Stimulated activated naive B cell treated with anti-CD40 and anti-IgM and Interleukin-4, amounts not matched to agents 10 μg/mL and 1 μg/mL and 100 μg/mL, for 72 hours (primary cell): ENCODE measurements at regions not wholly inside any gene's neighbourhood (a gene's known extent, or its start where the extent isn't known, plus 50 kb on each side); places are given as distances from the start of the nearest gene placed in this dataset.

Experiments used
- ATAC-seq, 2 donors: fragments of 150-1000 bp; cut with Tn5 transposase; replicated peaks; 2 replicates each; pipeline ENCODE4 v1.10.0; 2021; ENCODE audit warnings: moderate library complexity in 1 of 2
- DNase-seq: peaks from one replicate; pipeline ENCODE4 v3.0.0; 2021
- H3K27ac Mint-ChIP-seq: one replicate; pipeline ENCODE4 v1.8.0; 2022; ENCODE audit warnings: mild to moderate bottlenecking, mixed read lengths
- H3K27me3 Mint-ChIP-seq, 2 donors: one replicate each; pipeline ENCODE4 v1.8.0; 2022; ENCODE audit warnings: mixed read lengths in 2 of 2
- H3K36me3 Mint-ChIP-seq, 2 donors: one replicate each; pipeline ENCODE4 v1.8.0; 2022; ENCODE audit warnings: mixed read lengths in 2 of 2, mild to moderate bottlenecking in 1 of 2
- H3K4me1 Mint-ChIP-seq, 2 donors: one replicate each; pipeline ENCODE4 v1.8.0; 2022; ENCODE audit warnings: mixed read lengths in 2 of 2, mild to moderate bottlenecking in 1 of 2
- H3K4me3 Mint-ChIP-seq, 2 donors: one replicate each; pipeline ENCODE4 v1.8.0; 2022; ENCODE audit warnings: mild to moderate bottlenecking in 2 of 2, mixed read lengths in 2 of 2, moderate library complexity in 1 of 2
- H3K9me3 Mint-ChIP-seq, 2 donors: one replicate each; pipeline ENCODE4 v1.8.0; 2022; ENCODE audit warnings: mixed read lengths in 2 of 2, mild to moderate bottlenecking in 1 of 2

- ATAC-seq (no peak), DNase-seq (no peak)
These were observed 81.9 kb downstream of the SIPA1L2 start for GRCh38 chr1:232547938-232548484.

GRCh38 chr1:232542633-232543593 is 87.0 kb downstream of the SIPA1L2 start:
- peaks cover 0 to 4% of the 10 kb centered on the region in 2 donors for H3K27me3 Mint-ChIP-seq
- no peak for ATAC-seq
- no peak overlapping the region for H3K27ac Mint-ChIP-seq
- H3K9me3 Mint-ChIP-seq, result no peaks in the 10 kb centered on the region
- no peaks in the 10 kb centered on the region for H3K36me3 Mint-ChIP-seq
- no peak for DNase-seq
- H3K4me1 Mint-ChIP-seq, result no peaks in the 10 kb centered on the region
- H3K4me3 Mint-ChIP-seq, result no peak overlapping the region

More at GRCh38 chr1:232547938-232548484, 81.9 kb downstream of the SIPA1L2 start:
- Mint-ChIP-seq H3K4me1 (no peaks in the 10 kb centered on the region), H3K36me3 (no peaks in the 10 kb centered on the region), H3K27me3 (peaks cover 5 to 7% of the 10 kb centered on the region in 2 donors), H3K4me3 (no peak overlapping the region), H3K27ac (no peak overlapping the region), H3K9me3 (no peaks in the 10 kb centered on the region)

DNA sequence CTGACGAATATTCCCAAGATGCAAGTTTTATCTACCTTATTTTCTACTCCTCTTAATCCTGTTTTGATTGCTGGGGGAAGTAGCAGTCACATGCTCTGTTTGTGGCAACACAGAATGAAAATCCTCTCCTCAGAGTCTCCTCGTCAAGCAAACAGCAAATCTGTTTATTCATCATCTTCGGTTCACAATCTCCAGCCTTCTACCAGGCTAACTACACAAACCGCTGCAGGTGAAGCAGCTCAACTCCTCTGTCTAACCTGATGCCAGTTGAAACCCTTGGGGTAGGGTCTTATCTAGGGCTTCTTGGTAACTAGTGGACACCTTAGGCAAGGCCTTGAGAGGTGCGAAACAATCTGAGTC is 91.0 kb downstream of the SIPA1L2 start:
- H3K27me3 Mint-ChIP-seq, result no peaks in the 10 kb centered on the region
- no peaks in the 10 kb centered on the region for H3K36me3 Mint-ChIP-seq
- H3K4me3 Mint-ChIP-seq, result no peak overlapping the region
- H3K9me3 Mint-ChIP-seq, result no peaks in the 10 kb centered on the region
- H3K27ac Mint-ChIP-seq, result no peak overlapping the region
- DNase-seq (no peak), ATAC-seq (no peak)
- no peaks in the 10 kb centered on the region for H3K4me1 Mint-ChIP-seq

GRCh38 chr1:232538224-232538942 is 91.5 kb downstream of the SIPA1L2 start:
- Mint-ChIP-seq H3K4me3 (no peak overlapping the region), H3K36me3 (no peaks in the 10 kb centered on the region), H3K27me3 (no peaks in the 10 kb centered on the region), H3K27ac (no peak overlapping the region), H3K4me1 (no peaks in the 10 kb centered on the region), H3K9me3 (no peaks in the 10 kb centered on the region)
- ATAC-seq (no peak), DNase-seq (no peak)

DNA sequence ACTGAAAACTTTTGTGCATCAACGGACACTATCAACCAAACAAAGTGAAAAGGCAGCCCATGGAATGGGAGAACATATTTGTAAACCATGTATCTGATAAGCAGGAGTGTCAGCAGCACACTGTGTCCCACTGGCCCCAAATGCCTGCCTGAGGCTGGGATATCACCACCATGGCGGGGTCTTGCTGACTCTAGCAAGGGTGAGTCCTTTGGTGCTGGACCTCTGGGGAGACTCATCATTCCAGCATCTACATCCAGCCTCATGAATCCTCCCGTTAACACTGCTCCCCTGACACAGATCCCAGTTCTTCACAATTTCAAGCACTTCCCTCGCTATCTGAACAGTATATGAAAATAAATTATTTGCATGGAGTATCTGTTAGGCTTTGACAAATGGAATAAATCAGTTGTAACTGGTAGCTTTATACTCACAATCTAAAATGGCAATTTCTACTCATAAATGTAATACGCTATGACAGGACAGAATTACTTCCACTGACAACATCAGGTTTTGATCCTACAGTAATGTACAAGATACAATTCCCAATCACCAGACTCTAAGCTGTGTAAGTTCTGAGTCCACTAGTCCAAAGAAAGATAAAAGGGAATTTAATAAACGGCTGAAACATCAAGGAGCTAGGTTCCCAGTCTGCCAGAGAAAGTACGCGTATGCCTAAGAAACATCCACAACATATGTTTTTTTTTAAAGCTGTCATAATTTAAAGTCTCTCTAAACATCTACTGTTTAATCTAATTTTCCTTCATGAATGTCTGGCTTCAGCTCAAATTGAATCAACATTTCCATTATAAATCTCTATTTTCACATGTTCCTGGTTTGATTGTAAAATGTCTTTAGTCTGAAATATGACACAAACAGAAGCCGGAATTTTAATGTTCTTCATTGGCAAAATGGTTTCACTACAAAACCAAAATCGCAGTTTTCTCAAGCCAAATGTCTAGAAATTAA is 95.1 kb downstream of the SIPA1L2 start:
- Mint-ChIP-seq H3K36me3 (no peaks in the 10 kb centered on the region), H3K4me1 (no peaks in the 10 kb centered on the region), H3K27me3 (peaks cover 0 to 5% of the 10 kb centered on the region in 2 donors), H3K4me3 (no peak overlapping the region), H3K9me3 (no peaks in the 10 kb centered on the region), H3K27ac (no peak overlapping the region)
- DNase-seq (no peak), ATAC-seq (no peak)

GRCh38 chr1:232533328-232533727 is 96.6 kb downstream of the SIPA1L2 start:
- Mint-ChIP-seq H3K9me3 (no peaks in the 10 kb centered on the region), H3K4me3 (no peak overlapping the region), H3K36me3 (no peaks in the 10 kb centered on the region), H3K4me1 (no peaks in the 10 kb centered on the region), H3K27me3 (peaks cover 0 to 5% of the 10 kb centered on the region in 2 donors), H3K27ac (no peak overlapping the region)
- ATAC-seq (no peak), DNase-seq (no peak)

- no peak for ATAC-seq
- Mint-ChIP-seq H3K27me3 (peaks cover 0 to 5% of the 10 kb centered on the region in 2 donors), H3K9me3 (no peaks in the 10 kb centered on the region), H3K27ac (no peak overlapping the region), H3K4me1 (no peaks in the 10 kb centered on the region), H3K36me3 (no peaks in the 10 kb centered on the region), H3K4me3 (no peak overlapping the region)
- DNase-seq, result no peak
These were observed 97.0 kb downstream of the SIPA1L2 start for GRCh38 chr1:232532901-232533300.

DNA sequence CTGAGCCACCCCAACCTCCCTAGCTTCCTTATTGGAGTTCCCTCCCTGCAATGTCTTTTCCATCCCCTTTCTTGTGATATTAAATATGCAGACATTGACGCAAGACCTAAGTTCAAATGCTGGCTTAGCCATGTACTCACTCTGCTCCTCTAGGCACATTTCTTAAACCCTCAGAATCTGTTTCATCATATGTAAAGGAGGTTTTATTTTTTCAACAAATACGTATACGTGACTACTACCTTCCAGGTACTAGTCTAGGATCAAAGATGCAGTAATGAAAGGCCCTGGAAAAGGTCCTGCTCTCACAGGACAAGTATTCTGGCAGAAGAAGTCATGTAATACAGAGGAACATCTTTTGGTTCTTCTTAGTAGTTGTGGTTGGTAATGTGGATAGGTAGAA is 98.6 kb downstream of the SIPA1L2 start:
- Mint-ChIP-seq H3K36me3 (no peaks in the 10 kb centered on the region), H3K9me3 (no peaks in the 10 kb centered on the region), H3K4me3 (no peak overlapping the region), H3K27me3 (peaks cover 0 to 5% of the 10 kb centered on the region in 2 donors), H3K4me1 (no peaks in the 10 kb centered on the region), H3K27ac (no peak overlapping the region)
- no peak for ATAC-seq
- DNase-seq, result no peak

GRCh38 chr1:232529747-232530146 is 100.2 kb downstream of the SIPA1L2 start:
- ATAC-seq, result no peak
- no peak overlapping the region for H3K4me3 Mint-ChIP-seq
- H3K36me3 Mint-ChIP-seq, result no peaks in the 10 kb centered on the region
- no peaks in the 10 kb centered on the region for H3K9me3 Mint-ChIP-seq
- H3K27ac Mint-ChIP-seq, result no peak overlapping the region
- no peaks in the 10 kb centered on the region for H3K4me1 Mint-ChIP-seq
- DNase-seq, result no peak
- peaks cover 0 to 5% of the 10 kb centered on the region in 2 donors for H3K27me3 Mint-ChIP-seq

GRCh38 chr1:232528472-232529089 is 101.4 kb downstream of the SIPA1L2 start:
- no peak overlapping the region for H3K4me3 Mint-ChIP-seq

DNA sequence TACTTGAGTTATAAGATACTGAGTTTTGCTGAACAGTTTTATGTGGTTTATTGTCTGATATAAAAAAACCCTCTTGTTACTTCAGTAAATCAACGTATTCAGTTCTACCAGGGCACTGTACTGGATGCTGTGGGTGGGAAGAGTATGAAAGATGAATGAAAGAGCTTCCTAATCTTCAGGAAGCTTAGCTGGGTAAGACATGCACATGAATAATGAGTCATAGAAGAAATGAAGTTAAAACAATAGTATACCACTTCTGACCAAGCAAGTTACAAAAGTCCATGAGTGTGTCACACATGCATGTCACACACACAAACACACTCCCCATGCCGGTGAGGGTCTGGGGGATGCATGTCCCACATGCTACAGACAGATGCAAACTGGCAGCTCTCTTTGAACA is 105.9 kb downstream of the SIPA1L2 start:
- Mint-ChIP-seq H3K27me3 (peaks cover 6% of the 10 kb centered on the region in 2 donors), H3K36me3 (no peaks in the 10 kb centered on the region), H3K4me3 (no peak overlapping the region), H3K27ac (no peak overlapping the region), H3K9me3 (no peaks in the 10 kb centered on the region), H3K4me1 (no peaks in the 10 kb centered on the region)
- DNase-seq (no peak), ATAC-seq (no peak)

More at GRCh38 chr1:232528472-232529089, 101.4 kb downstream of the SIPA1L2 start:
- DNase-seq (no peak), ATAC-seq (no peak)
- Mint-ChIP-seq H3K36me3 (no peaks in the 10 kb centered on the region), H3K4me1 (no peaks in the 10 kb centered on the region), H3K9me3 (no peaks in the 10 kb centered on the region), H3K27ac (no peak overlapping the region), H3K27me3 (peaks cover 0 to 5% of the 10 kb centered on the region in 2 donors)

GRCh38 chr1:232522189-232522588 is 107.7 kb downstream of the SIPA1L2 start:
- DNase-seq (no peak), ATAC-seq (no peak)
- peaks cover 10 to 11% of the 10 kb centered on the region in 2 donors for H3K27me3 Mint-ChIP-seq
- no peak overlapping the region for H3K27ac Mint-ChIP-seq
- H3K36me3 Mint-ChIP-seq, result no peaks in the 10 kb centered on the region
- no peak overlapping the region for H3K4me3 Mint-ChIP-seq
- no peaks in the 10 kb centered on the region for H3K9me3 Mint-ChIP-seq
- no peaks in the 10 kb centered on the region for H3K4me1 Mint-ChIP-seq

- Mint-ChIP-seq H3K9me3 (no peaks in the 10 kb centered on the region), H3K4me1 (no peaks in the 10 kb centered on the region), H3K36me3 (no peaks in the 10 kb centered on the region), H3K27me3 (peaks cover 10 to 11% of the 10 kb centered on the region in 2 donors), H3K4me3 (no peak overlapping the region), H3K27ac (no peak overlapping the region)
- DNase-seq (no peak), ATAC-seq (no peak)
These were observed 108.3 kb downstream of the SIPA1L2 start for GRCh38 chr1:232521660-232522059.
